GM10248 (cell line): ENCODE measurements at regions not wholly inside any gene's neighbourhood (a gene's known extent, or its start where the extent isn't known, plus 50 kb on each side); places are given as distances from the start of the nearest gene placed in this dataset.

Source experiments
- CTCF ChIA-PET: fragments of 300-600 bp; sonication (Branson Sonifier 250); formaldehyde crosslinking; extraction: SDS; loops from one replicate; lab custom pipeline; 2021; ENCODE audit warnings: antibody characterized with exemption; lab: Yijun Ruan, JAX
- POLR2A ChIA-PET: fragments of 350-650 bp; sonication (Branson Sonifier 250); formaldehyde crosslinking; extraction: SDS; loops from one replicate; lab custom pipeline; 2020; ENCODE audit warnings: antibody characterized with exemption; lab: Yijun Ruan, JAX
- DNase-seq: peaks from one replicate; pipeline ENCODE4 v3.0.0; 2012; ENCODE audit errors: extremely low spot score
- TF ChIP-seq, protein P1 (sequence below): IDR thresholded peaks from 2 replicates; pipeline ENCODE4 v1.5.1; 2012; ENCODE audit warnings: mild to moderate bottlenecking, low read depth; ENCODE audit errors: extremely low read depth, missing control alignments, control extremely low read depth

DNA sequence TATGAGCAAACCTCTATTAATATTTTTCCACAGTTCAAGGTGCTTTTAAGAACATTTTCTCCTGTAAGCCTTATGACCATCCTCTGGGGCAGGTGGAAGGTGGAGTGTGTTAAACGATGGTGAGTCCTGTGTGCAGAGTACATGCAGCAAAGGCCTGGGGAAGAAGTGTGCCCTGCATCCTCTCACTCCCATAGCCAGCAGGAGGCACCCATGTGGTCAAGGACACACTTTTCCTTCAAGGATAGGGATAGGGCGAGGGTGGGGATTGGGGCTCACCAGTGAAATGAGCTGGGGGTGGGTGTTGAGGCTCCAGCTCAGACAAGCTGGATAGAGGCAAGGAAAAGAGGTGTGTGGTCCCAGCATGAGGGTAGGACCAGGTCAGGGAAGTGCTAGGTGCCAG is 120.8 kb upstream of the KCNE2 start:
- DNase-seq = no peak
- POLR2A ChIA-PET = no interaction called here
- CTCF ChIA-PET = interaction anchor here (1.4 to 5.9 kb wide), 3 partner anchors 310 to 324 kb away, joined by 3 to 31 read pairs (median 4); no protein-coding TSS in a partner anchor
- TF ChIP-seq, protein P1, sequence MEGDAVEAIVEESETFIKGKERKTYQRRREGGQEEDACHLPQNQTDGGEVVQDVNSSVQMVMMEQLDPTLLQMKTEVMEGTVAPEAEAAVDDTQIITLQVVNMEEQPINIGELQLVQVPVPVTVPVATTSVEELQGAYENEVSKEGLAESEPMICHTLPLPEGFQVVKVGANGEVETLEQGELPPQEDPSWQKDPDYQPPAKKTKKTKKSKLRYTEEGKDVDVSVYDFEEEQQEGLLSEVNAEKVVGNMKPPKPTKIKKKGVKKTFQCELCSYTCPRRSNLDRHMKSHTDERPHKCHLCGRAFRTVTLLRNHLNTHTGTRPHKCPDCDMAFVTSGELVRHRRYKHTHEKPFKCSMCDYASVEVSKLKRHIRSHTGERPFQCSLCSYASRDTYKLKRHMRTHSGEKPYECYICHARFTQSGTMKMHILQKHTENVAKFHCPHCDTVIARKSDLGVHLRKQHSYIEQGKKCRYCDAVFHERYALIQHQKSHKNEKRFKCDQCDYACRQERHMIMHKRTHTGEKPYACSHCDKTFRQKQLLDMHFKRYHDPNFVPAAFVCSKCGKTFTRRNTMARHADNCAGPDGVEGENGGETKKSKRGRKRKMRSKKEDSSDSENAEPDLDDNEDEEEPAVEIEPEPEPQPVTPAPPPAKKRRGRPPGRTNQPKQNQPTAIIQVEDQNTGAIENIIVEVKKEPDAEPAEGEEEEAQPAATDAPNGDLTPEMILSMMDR = no peak

DNA sequence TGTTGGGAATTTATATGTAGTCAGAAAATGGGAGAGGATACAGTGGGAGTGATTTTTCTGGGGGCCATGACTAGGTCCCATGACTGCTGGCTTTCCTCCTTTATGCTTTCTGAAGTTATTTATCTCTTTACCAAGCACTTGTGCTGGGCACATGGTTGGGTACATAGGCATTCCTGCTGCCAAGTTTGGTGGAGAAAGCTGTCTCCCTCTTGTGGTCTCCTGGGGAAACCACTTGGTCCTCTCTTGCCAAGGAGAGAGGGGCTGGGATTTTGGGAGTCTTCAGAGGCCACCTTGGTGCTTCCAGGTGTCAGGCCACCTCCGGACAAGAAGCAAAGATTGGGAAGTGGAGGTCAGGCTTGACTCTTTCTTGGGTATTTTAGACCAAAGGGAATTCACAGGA is 120.2 kb upstream of the KCNE2 start:
- POLR2A ChIA-PET = no interaction called here
- DNase-seq = no peak

DNA sequence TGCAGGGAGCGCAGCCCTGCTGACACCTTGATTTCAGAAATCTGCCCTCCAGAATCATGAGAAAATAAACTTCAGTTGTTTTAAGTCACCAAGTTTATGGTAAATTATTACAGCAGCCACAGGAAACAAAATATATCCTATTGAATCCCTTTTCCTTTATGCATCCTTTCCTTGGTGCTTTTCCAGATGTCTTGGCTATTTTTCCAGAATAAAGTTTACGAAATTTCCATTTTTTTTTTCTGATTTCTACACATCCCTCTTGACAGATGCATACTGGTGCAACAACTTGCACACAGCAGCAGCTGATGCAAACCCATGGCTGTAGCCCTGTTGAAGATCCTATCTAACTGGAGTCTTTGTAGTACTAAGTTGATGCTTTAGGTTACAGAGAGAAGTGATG is 111.1 kb upstream of the KCNE2 start:
- CTCF ChIA-PET = no interaction called here
- no peak for DNase-seq
- TF ChIP-seq, protein P1 = no peak
- POLR2A ChIA-PET = no interaction called here

More for the DNA sequence above, 120.2 kb upstream of the KCNE2 start:
- CTCF ChIA-PET = interaction anchor here (1.4 to 5.9 kb wide), 3 partner anchors 311 to 324 kb away, joined by 3 to 31 read pairs (median 4); no protein-coding TSS in a partner anchor
- TF ChIP-seq, protein P1 = peak; percentile 34

DNA sequence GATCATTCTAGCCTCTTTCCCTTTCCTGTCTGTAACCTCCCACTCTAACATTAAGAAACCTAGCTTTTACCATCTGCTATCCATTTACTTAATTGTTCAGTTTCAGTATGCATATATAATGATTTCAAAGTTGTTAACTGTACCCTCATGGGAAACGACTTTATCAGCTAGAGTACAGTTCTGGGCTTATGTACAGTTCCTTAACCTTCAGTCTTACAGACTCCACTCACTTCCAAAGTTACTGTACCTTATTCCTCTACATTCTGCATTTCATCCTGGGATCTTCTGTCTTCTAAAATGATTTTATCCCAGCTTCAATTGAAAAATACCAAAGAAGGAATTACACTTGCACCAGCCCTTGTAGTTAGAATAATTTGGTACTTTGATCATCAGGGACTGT is 108.7 kb upstream of the KCNE2 start:
- CTCF ChIA-PET = interaction anchor here (1.6 kb wide), 1 partner anchor 19 kb away, joined by 4 read pairs; no protein-coding TSS in a partner anchor
- POLR2A ChIA-PET = no interaction called here
- DNase-seq = no peak
- TF ChIP-seq, protein P1 = no peak

DNA sequence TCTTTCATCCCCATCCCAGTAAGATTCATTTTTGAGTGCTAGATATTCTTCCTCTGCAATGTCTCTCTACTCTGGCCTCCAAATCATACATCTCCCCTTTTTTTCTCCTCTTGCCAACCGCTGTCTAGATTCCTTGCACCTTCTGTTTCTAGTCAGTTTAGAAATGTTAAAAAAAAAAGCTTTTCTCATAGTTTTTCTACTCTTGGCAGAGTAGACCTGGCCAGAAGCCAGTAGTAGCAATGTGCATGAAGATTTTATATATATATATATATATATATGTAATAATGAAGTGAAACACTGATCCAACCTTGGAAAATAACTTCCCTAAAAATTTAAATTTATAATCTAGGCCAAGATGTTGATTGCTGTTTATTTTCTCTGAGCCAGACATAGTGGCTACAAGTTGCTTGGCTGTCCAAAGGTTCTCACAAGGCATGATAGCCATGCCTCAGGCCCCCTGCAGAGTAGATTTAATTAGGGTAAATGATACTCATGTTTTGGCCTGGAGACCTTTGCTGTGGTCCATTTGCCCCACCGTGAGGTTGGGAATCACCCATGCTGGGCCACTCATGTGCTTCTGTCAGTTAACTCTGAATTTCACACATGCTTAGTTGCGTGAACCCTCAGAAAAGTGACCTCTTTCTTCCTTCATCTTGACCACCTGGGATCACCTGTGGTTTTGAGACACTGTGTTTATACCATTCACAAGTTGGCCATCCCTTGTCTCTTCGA is 103.4 kb upstream of the KCNE2 start:
- ChIA-PET CTCF (no interaction called here), POLR2A (no interaction called here)
- DNase-seq = no peak
- TF ChIP-seq, protein P1 = no peak

DNA sequence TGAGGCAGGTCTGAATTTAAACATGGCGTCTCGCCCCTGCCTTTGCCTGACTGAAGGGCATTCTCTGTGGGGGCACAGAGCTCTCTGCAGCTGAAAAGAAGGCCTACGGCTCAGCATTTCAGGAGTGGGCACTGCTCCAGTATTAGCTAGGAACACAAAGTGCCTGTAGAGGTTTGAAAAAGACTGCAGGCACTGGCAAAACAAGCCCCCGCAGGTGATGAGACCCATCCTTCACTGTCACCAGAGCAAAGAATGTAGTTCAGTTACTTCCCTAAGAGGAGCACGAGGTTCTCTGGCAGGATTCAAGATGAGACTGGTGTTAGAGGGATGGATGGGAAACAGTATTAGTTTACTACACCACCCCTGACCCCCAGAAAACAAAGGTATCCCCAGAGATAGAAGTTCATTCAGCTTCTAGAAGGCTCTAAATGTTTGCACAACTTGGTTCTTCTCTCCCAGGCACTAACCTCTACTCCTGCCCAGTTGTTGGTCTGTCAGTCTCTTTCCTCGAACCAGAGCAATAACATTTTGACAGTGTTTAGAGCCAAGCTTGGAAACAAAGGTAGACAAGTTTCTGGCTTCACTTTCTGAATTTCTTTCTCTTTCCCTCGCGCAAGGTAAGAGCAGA is 101.9 kb upstream of the KCNE2 start:
- ChIA-PET CTCF (interaction anchor here (1.4 kb wide), 1 partner anchor 8 kb away, joined by 4 read pairs; no protein-coding TSS in a partner anchor), POLR2A (no interaction called here)
- TF ChIP-seq, protein P1 = no peak
- no peak for DNase-seq
